Right forelimb (tissue), 1 donor: ENCODE measurements at regions not wholly inside any gene's neighbourhood (a gene's known extent, or its start where the extent isn't known, plus 50 kb on each side); places are given as distances from the start of the nearest gene placed in this dataset.
"Not testable (repeated sequence)": the region's sequence is repeated elsewhere in the genome, so short reads cannot be mapped to it uniquely, and the experiment has no call there.

Experiments used
- DNase-seq: peaks from one replicate; pipeline ENCODE4 v3.0.0-alpha.2; 2018

DNA sequence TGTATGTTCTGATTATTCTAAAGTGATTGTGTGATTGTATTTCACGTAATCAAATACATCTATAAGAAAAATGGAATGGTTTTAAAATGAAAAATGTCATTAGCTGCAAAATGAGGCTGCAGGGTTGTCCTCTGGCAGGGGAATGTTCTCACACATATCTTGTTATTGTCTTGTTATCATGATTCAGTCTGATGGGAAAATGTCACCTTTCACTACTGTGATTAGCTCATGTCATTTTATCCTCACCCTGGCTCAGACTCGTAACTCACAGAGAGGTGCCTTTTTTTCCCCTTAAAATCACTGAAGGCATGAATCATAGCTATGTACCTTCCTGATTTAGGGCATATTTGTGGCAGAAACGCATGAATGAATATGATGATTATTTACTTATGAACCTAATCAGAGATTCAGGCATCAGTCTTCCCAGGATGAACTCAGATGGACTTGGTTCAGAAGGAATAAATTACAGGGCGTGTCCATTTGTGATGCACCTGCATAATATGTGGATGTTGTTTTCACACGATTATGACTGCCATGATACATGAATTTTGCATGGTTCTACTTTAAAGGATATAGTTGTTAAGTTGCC, 1339.2 kb downstream of the AACS start:
- DNase-seq = no peak

DNA sequence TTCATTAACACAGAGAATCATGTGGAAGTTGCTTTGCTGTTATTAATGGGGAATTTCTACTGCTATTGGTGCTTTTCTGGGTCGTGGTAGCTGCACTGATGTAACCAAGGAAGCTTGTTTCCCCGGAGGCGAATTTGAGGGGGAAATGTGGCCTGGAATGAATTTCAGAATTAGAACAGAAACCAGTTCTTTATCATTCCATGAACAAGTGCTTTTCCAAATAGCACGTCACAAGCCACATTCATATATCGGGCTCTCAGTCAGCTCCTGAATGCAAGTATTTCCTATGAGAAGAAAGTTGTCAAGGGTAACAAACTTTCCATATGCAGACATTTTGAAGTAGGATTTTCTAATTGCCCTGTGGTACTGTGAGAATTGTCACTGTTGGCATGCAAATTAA, 1353.2 kb downstream of the AACS start:
- DNase-seq = no peak

GRCh38 chr12:126419131-126419530, 1353.9 kb downstream of the AACS start:
- no peak for DNase-seq

DNA sequence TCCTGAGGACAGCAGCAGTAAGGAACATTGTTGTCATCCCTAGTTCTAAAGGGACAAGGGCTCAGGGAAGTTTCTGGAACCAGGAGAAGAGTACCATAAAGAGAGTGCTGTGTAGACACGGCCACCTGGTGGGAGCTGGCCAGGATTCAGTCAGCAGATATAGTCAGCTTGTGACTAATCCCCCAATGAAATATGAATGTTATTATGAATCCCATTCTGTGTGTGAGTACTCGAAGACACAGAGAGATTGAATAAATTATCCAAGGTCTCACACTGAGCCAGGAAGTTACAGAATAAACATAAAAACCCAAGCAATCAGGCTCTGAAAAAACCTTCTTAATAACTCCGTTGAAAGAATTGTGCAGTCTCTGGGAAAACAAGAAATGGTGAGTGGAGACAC, 1359.5 kb downstream of the AACS start:
- DNase-seq = no peak

GRCh38 chr12:126425264-126425663, 1360.0 kb downstream of the AACS start:
- no peak for DNase-seq

- no peak for DNase-seq
Observed at GRCh38 chr12:126428769-126429168, 1363.5 kb downstream of the AACS start.

- no peak for DNase-seq
Observed at GRCh38 chr12:126430921-126431320, 1365.7 kb downstream of the AACS start.

DNA sequence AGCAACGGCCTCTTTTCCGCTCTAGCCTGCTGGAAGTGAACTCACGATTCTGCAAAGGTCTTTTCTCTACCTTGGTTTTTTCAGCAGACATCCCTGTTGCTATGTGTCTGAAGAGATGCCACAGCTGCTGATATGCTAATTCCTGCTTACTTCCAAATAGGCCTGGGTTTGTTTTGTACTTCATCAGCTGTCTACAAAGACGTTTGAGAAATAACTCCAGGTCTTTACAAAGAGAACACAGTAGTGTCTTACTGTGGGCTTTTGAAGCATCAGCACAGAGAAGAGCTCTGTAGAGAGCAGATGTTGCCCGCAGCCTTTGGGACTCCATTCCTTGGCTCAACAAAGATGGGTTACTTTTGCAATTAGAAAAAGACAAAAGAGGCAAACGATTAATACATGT, 1366.5 kb downstream of the AACS start:
- no peak for DNase-seq

DNA sequence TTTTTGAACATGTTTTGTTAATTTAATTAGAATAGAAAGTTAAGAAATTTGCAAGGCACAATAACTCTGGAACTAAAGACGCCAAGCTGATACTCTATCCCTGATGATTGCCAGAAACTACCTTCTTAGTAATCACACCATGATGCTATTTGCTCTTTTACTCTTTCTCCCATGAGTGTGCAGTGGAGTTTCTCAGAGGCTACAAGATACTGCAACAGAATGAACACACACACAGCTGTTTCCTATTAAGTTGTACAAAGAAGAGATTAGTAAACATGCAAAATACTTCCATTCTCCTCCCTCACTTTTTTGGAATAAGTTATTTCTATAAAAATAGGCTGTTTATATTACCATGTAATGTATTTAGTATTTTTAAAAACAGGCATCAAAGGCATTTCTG, 1367.5 kb downstream of the AACS start:
- DNase-seq = no peak

DNA sequence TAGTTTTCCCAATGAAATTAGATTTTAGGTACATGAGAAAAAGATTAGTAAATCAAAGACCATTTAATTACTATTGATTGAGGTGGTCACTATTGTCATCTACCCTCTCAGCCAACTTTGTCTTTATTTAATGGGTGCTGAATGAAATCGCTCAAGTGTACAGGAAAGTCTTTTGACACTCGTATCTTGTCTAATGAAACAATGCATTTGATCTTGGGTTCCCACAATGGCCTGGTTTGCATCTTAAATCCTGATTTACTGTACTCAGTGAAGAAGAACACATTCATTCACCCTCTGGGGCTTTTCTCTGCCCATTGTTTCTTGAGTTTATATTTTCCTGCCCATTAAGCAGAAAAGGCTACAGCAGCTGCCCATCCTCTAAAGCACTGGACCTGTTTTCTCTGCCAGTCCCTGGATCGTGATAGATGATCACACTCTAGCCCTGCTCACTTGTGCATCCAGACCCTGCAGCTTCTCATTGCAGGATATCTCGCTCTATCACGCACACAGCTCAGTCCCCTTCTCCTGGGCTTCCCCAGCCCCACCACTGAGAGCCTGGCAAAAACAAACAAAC, 1369.3 kb downstream of the AACS start:
- no peak for DNase-seq

DNA sequence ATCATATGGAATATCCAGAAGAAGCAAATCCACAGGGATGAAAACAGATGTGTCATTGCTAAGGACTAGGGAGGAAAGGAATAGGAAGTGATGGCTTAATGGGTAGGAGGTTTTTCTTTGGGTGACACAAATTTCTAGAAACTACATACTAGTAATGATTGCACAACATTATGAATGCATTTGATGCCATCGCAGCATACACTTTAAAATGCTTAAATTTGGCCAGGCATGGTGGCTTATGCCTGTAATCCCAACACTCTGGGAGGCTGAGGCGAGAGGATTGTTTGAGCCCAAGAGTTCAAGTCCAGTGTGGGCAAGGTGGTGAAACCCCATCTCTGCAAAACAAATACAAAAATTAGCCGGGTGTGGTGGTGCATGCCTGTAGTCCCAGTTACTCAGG, 1370.8 kb downstream of the AACS start:
- no peak for DNase-seq

GRCh38 chr12:126437934-126438333, 1372.7 kb downstream of the AACS start:
- DNase-seq = no peak

GRCh38 chr12:126443977-126444376, 1378.7 kb downstream of the AACS start:
- DNase-seq = no peak

GRCh38 chr12:126447346-126447745, 1382.1 kb downstream of the AACS start:
- DNase-seq = no peak

DNA sequence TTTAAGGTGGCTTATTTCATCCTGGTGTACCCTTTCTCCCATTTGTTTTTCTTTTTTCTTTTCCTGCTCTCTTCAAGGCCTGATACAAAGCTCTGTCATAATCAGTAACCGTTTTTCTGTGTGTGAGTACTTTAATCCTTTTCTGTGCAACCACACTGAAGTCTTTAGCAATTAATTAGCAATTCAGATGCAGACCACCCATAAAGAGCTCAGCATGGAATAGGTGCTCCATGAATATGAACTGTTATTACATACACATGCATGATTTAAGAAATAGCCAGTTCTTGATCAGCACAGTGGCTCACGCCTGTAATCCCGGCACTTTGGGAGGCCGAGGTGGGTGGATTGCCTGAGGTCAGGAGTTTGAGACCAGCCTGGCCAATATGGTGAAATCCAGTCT, 1386.6 kb downstream of the AACS start:
- no peak for DNase-seq

GRCh38 chr12:126452686-126453085, 1387.5 kb downstream of the AACS start:
- not testable (repeated sequence) for DNase-seq

- DNase-seq = no peak
Observed at GRCh38 chr12:126454581-126454980, 1389.3 kb downstream of the AACS start.

DNA sequence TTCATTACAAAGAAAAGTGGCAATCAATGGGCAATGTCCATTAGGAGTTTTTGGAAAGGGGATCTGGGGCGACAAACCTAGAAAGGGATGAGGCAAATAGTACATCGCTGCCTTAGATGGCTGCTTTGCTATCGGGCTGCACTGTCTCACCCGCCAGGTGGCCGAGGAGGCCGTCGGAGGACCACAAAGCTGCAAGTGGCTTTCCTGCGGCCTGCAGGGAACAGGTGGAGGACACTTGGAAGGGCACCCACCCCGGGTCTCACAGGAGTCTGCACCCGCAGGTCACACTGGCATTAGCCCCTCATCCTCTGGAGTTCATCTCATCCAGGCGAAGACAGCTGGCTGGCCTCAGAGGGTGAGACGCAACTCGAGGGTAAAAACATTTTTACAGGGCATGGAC, 1392.5 kb downstream of the AACS start:
- DNase-seq = no peak

DNA sequence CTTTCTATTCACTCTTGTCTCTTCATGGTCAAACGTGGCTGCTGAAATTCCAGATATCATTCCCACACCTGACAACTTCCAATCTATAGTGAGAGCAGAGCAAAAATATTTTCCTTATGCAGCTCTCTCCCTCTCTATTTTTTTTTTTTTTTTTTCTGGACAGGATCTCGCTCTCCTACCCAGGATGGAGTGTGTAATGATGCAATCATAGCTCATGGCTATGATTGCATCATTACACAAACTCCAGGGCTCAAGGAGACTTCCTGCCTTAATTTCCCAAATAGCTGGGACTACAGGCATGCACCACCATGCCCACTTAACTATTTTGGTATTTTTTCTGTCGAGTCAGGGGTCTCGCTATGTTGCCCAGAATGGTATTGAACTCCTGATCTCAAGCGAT, 1398.9 kb downstream of the AACS start:
- no peak for DNase-seq

DNA sequence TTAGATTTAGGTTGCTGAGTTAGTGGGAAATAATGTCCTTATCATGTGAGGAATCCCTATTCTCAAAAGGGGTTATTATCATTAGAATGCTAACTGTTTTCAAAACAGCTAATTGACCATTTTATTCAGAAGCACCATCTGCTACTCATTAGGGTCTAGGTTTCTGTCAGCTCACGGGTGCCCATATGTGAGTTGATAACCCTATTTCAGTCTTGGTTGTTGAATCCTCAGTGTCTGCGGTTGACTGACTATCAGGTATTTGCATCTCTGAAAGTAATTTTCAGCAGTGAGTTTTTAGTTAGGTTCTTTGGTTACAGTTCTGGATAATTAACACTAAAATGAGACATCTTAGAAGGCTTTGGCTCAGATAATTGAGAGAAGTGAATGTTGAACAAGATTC, 1404.0 kb downstream of the AACS start:
- DNase-seq = no peak

DNA sequence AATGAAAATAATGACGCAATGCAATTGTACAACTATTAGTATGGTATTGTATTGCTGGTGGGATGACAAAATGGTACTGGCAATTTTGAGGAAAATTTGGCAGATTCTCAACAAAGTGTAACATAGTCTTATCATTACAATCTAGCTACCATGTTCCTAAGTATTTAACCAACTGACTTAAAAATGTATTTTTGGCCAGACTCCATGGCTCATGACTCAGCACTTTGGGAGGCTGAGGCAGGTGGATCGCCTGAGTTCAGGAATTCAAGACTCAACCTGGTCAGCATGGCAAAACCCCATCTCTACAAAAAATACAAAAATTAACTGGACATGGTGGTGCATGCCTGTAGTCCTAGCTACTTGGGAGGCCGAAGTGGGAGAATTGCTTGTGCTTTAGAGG, 1409.5 kb downstream of the AACS start:
- no peak for DNase-seq

DNA sequence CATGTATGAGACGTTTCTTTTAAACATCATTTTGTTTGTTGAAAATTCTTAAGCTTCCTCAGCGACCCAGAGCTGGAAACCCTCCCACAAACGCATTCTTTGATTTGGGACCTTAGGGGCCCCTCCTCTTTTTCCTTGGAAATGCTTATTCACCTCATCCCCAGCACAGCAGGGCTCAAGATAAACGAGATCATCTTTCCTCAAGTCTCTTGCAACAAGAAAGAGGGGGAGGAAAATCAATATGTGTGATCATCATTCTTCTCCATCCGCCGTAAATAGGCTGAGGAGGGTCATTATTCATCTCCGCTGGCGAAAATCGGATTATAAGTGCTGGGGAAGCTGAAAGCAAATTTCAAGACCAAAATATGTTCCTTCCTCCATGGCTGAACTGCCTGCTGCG, 1415.2 kb downstream of the AACS start:
- no peak for DNase-seq

GRCh38 chr12:126481688-126482087, 1416.5 kb downstream of the AACS start:
- no peak for DNase-seq

GRCh38 chr12:126482238-126482889, 1417.1 kb downstream of the AACS start:
- DNase-seq = no peak
